Caco-2 (cell line): ENCODE measurements at regions not wholly inside any gene's neighbourhood (a gene's known extent, or its start where the extent isn't known, plus 50 kb on each side); places are given as distances from the start of the nearest gene placed in this dataset.

Experiments
- BruUV-seq: library from RNA; stranded (reverse); fragments of 400-500 nt; replicated peaks from 2 replicates; lab custom pipeline; 2021; lab: Mats Ljungman, UMichigan
- CTCF ChIA-PET: fragments of 300-600 bp; sonication (Branson Sonifier 250); formaldehyde crosslinking; loops from one replicate; lab custom pipeline; 2022; ENCODE audit warnings: antibody characterized with exemption; lab: Charles Lee
- POLR2A ChIA-PET: fragments of 300-600 bp; sonication (Branson Sonifier 250); formaldehyde crosslinking; loops from one replicate; lab custom pipeline; 2022; ENCODE audit warnings: antibody characterized with exemption; lab: Charles Lee
- DNase-seq, 2 experiments: peaks; one replicate each; pipeline versions ENCODE4 v3.0.0 to v3.0.0-alpha.2; 2020 to 2022
- H3K27me3 ChIP-seq: replicated peaks from 2 replicates; pipeline ENCODE4 v1.6.0; 2011; ENCODE audit warnings: low read length; ENCODE audit not compliant: control insufficient read depth, insufficient read depth
- H3K36me3 ChIP-seq: 2 replicates; pipeline ENCODE4 v1.5.1; 2011; ENCODE audit warnings: low read length; ENCODE audit not compliant: control insufficient read depth, insufficient read depth
- H3K4me1 ChIP-seq: fragments of 250-450 bp; sonication (Bioruptor Pico); 2 replicates; pipeline ENCODE4 v1.5.1; 2020; ENCODE audit warnings: mild to moderate bottlenecking
- H3K4me3 ChIP-seq: 2 replicates; pipeline ENCODE4 v1.5.1; 2011; ENCODE audit warnings: low read depth, mild to moderate bottlenecking, control low read depth, low read length
- H3K9me3 ChIP-seq: fragments of 250-450 bp; sonication (Bioruptor Pico); 2 replicates; pipeline ENCODE4 v1.5.1; 2020; ENCODE audit warnings: mild to moderate bottlenecking, moderate library complexity
- H3K27ac Mint-ChIP-seq: one replicate; pipeline ENCODE4 v1.8.0; 2022; ENCODE audit warnings: mixed read lengths; ENCODE audit not compliant: unreplicated experiment
- H3K27me3 Mint-ChIP-seq: one replicate; pipeline ENCODE4 v1.8.0; 2022; ENCODE audit warnings: mixed read lengths; ENCODE audit not compliant: insufficient read depth, unreplicated experiment
- H3K36me3 Mint-ChIP-seq: one replicate; pipeline ENCODE4 v1.8.0; 2022; ENCODE audit warnings: mild to moderate bottlenecking, mixed read lengths; ENCODE audit not compliant: insufficient read depth, unreplicated experiment
- H3K4me1 Mint-ChIP-seq: one replicate; pipeline ENCODE4 v1.8.0; 2022; ENCODE audit warnings: low read depth, mixed read lengths; ENCODE audit not compliant: unreplicated experiment
- H3K4me3 Mint-ChIP-seq: one replicate; pipeline ENCODE4 v1.8.0; 2022; ENCODE audit warnings: mild to moderate bottlenecking, moderate library complexity, mixed read lengths; ENCODE audit not compliant: unreplicated experiment
- H3K9me3 Mint-ChIP-seq: one replicate; pipeline ENCODE4 v1.8.0; 2022; ENCODE audit warnings: mixed read lengths; ENCODE audit not compliant: unreplicated experiment
- intact Hi-C: fragments of 100-400 bp; cut with micrococcal nuclease; formaldehyde crosslinking; loops from one replicate; pipeline ENCODE4 v1.10.0; 2022; ENCODE audit not compliant: unreplicated experiment
- TF ChIP-seq, protein P1 (sequence below), 2 experiments: fragments of 200-600 bp in 1 of 2; IDR thresholded peaks; 1 replicate in 1 of 2; 2 replicates in 1 of 2; pipeline versions ENCODE4 v1.5.1 to v1.8.0; 2011 to 2022; ENCODE audit warnings: antibody characterized with exemption in 1 of 2, control low read depth in 1 of 2, inconsistent platforms in 1 of 2, low read depth in 1 of 2, low read length in 1 of 2, mild to moderate bottlenecking in 1 of 2, moderate library complexity in 1 of 2; ENCODE audit not compliant: insufficient read depth in 1 of 2, severe bottlenecking in 1 of 2, unreplicated experiment in 1 of 2

DNA sequence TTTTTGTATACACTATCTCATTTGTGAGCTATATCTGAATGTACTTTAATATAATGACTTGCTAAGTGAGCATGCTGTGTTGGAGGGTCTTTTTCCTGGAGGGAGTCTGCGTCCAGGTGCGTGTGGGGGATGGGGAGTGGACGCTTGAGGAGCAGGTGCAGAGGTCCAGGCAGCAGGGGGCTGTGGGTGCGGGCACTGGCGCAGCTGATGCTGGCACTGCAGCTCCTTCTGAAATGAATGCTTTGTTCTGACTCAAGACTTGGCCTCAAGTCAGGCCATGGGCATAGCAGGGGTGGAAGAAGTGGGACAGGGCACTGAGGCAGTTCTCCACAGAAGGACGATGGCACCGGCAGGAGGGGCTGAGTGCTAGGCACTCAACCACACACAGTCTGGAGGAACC lies 165.7 kb upstream of the IRX1 start:
- Mint-ChIP-seq H3K4me3 (no peak overlapping the region), H3K27ac (no peak overlapping the region), H3K9me3 (no peaks in the 10 kb centered on the region), H3K27me3 (no peaks in the 10 kb centered on the region), H3K36me3 (no peaks in the 10 kb centered on the region), H3K4me1 (no peaks in the 10 kb centered on the region)
- no peaks in the 10 kb centered on the region for H3K4me1 ChIP-seq
- no peaks in the 10 kb centered on the region for H3K9me3 ChIP-seq
- TF ChIP-seq, protein P1, sequence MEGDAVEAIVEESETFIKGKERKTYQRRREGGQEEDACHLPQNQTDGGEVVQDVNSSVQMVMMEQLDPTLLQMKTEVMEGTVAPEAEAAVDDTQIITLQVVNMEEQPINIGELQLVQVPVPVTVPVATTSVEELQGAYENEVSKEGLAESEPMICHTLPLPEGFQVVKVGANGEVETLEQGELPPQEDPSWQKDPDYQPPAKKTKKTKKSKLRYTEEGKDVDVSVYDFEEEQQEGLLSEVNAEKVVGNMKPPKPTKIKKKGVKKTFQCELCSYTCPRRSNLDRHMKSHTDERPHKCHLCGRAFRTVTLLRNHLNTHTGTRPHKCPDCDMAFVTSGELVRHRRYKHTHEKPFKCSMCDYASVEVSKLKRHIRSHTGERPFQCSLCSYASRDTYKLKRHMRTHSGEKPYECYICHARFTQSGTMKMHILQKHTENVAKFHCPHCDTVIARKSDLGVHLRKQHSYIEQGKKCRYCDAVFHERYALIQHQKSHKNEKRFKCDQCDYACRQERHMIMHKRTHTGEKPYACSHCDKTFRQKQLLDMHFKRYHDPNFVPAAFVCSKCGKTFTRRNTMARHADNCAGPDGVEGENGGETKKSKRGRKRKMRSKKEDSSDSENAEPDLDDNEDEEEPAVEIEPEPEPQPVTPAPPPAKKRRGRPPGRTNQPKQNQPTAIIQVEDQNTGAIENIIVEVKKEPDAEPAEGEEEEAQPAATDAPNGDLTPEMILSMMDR (IDR thresholded peaks at IDR 0.05; ENCODE audit: insufficient read depth in 1 of 2, low read depth in 1 of 2, low read length in 1 of 2, severe bottlenecking in 1 of 2, unreplicated experiment in 1 of 2): no peak
- H3K36me3 ChIP-seq: no peaks in the 10 kb centered on the region
- POLR2A ChIA-PET: no interaction called here
- no TSS peak for BruUV-seq
- H3K27me3 ChIP-seq: no peaks in the 10 kb centered on the region
- CTCF ChIA-PET: no interaction called here
- H3K4me3 ChIP-seq: no peak overlapping the region
- DNase-seq: no peak
- intact Hi-C loops: no loop called here

DNA sequence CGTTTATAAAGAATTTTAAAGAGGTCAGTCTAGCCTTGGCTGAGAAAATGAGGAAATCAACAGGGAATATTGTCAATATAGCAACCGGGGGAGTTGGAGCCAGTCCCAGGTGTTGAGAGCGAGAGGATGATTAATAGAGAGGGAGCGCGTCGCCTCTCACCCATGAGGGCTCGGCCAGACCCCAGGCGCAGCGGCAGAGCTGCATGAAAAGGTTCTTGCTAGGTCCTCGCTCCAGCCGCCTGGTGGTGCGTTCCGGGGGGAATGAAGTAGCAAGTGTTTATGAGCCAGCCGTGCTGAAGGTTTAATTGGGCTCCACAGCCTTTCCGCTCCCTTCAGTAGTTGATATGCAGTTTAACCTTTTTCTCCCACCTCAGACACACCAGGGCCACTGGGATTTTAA lies 167.3 kb upstream of the IRX1 start:
- Mint-ChIP-seq H3K4me3 (no peak overlapping the region), H3K4me1 (no peaks in the 10 kb centered on the region), H3K27ac (no peak overlapping the region), H3K36me3 (no peaks in the 10 kb centered on the region), H3K27me3 (no peaks in the 10 kb centered on the region), H3K9me3 (peaks cover 10% of the 10 kb centered on the region)
- no peaks in the 10 kb centered on the region for H3K36me3 ChIP-seq
- BruUV-seq: no TSS peak
- TF ChIP-seq, protein P1 (IDR thresholded peaks at IDR 0.05; ENCODE audit: insufficient read depth in 1 of 2, low read depth in 1 of 2, low read length in 1 of 2, severe bottlenecking in 1 of 2, unreplicated experiment in 1 of 2): no peak
- no peaks in the 10 kb centered on the region for H3K27me3 ChIP-seq
- H3K4me3 ChIP-seq: no peak overlapping the region
- H3K9me3 ChIP-seq: peaks cover 6% of the 10 kb centered on the region; the same call in 1 of the 2 replicates
- H3K4me1 ChIP-seq: no peaks in the 10 kb centered on the region
- DNase-seq: no peak
- intact Hi-C loops: no loop called here
- POLR2A ChIA-PET: no interaction called here
- CTCF ChIA-PET: no interaction called here

DNA sequence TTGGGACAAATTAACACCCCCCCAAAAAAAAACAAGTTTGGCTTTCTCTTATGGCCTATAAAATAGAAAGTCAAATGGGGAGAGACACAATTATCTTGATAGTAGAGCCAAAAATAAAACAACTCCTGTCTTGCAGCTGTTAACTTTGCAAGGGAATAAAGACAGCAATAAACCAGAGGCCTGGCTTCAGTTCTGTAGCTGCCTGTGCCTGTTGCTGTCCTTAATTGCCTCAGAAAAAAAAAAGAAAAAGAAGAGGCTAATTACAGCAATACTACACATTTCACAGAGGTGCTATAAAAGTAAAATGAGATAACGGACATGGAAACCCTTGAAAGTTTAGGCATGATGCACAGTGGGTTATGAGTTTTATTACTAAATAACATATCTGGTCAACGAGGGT lies 170.7 kb upstream of the IRX1 start:
- no TSS peak for BruUV-seq
- Histone ChIP-seq H3K9me3 (peaks cover 6% of the 10 kb centered on the region; the same call in 1 of the 2 replicates), H3K4me3 (no peak overlapping the region), H3K4me1 (no peaks in the 10 kb centered on the region), H3K27me3 (no peaks in the 10 kb centered on the region), H3K36me3 (no peaks in the 10 kb centered on the region)
- POLR2A ChIA-PET: no interaction called here
- H3K4me1 Mint-ChIP-seq: no peaks in the 10 kb centered on the region
- DNase-seq: no peak
- CTCF ChIA-PET: no interaction called here
- intact Hi-C loops: no loop called here
- H3K36me3 Mint-ChIP-seq: no peaks in the 10 kb centered on the region
- TF ChIP-seq, protein P1 (IDR thresholded peaks at IDR 0.05; ENCODE audit: insufficient read depth in 1 of 2, low read depth in 1 of 2, low read length in 1 of 2, severe bottlenecking in 1 of 2, unreplicated experiment in 1 of 2): no peak
- H3K9me3 Mint-ChIP-seq: peaks cover 29% of the 10 kb centered on the region
- no peak overlapping the region for H3K4me3 Mint-ChIP-seq
- H3K27ac Mint-ChIP-seq: no peak overlapping the region
- H3K27me3 Mint-ChIP-seq: no peaks in the 10 kb centered on the region
